Lower leg skin (tissue), 3 donors: ENCODE measurements at regions not wholly inside any gene's neighbourhood (a gene's known extent, or its start where the extent isn't known, plus 50 kb on each side); places are given as distances from the start of the nearest gene placed in this dataset.

Experiments used
- CTCF ChIP-seq, 3 donors: fragments of 450-650 bp; IDR thresholded peaks; one replicate each; pipeline ENCODE4 v1.5.1; 2016; ENCODE audit warnings: antibody characterized with exemption in 3 of 3, mild to moderate bottlenecking in 3 of 3, moderate library complexity in 2 of 3
- POLR2A ChIP-seq, 2 donors: fragments of 450-650 bp; IDR thresholded peaks; one replicate each; pipeline ENCODE4 v1.6.1; 2016 to 2017; ENCODE audit warnings: antibody characterized with exemption in 2 of 2, mild to moderate bottlenecking in 1 of 2, moderate library complexity in 1 of 2

- TF ChIP-seq POLR2A (IDR thresholded peaks at IDR 0.05) (no peak), CTCF (IDR thresholded peaks at IDR 0.05) (no peak)
These were observed 192.3 kb downstream of the ATPSCKMT start for GRCh38 chr5:10057356-10057755.
